Calu3 (cell line): ENCODE measurements at regions not wholly inside any gene's neighbourhood (a gene's known extent, or its start where the extent isn't known, plus 50 kb on each side); places are given as distances from the start of the nearest gene placed in this dataset.

Experiments
- BruUV-seq: library from RNA; stranded (reverse); fragments of 400-500 nt; replicated peaks from 2 replicates; lab custom pipeline; 2021; lab: Mats Ljungman, UMichigan
- CTCF ChIA-PET: fragments of 300-600 bp; sonication (Branson Sonifier 250); formaldehyde crosslinking; loops from one replicate; lab custom pipeline; 2022; ENCODE audit warnings: antibody characterized with exemption; lab: Charles Lee
- DNase-seq: peaks from one replicate; pipeline ENCODE4 v3.0.0; 2022
- H3K27ac Mint-ChIP-seq: one replicate; pipeline ENCODE4 v1.8.0; 2022; ENCODE audit warnings: mixed read lengths; ENCODE audit not compliant: unreplicated experiment
- H3K27me3 Mint-ChIP-seq: one replicate; pipeline ENCODE4 v1.8.0; 2022; ENCODE audit warnings: mixed read lengths; ENCODE audit not compliant: unreplicated experiment
- H3K36me3 Mint-ChIP-seq: one replicate; pipeline ENCODE4 v1.8.0; 2022; ENCODE audit warnings: mild to moderate bottlenecking, moderate library complexity, mixed read lengths; ENCODE audit not compliant: insufficient read depth, unreplicated experiment
- H3K4me1 Mint-ChIP-seq: one replicate; pipeline ENCODE4 v1.8.0; 2022; ENCODE audit warnings: mild to moderate bottlenecking, low read depth, mixed read lengths; ENCODE audit not compliant: unreplicated experiment
- H3K4me3 Mint-ChIP-seq: one replicate; pipeline ENCODE4 v1.8.0; 2022; ENCODE audit warnings: mild to moderate bottlenecking, low read depth, moderate library complexity, mixed read lengths; ENCODE audit not compliant: unreplicated experiment
- H3K9me3 Mint-ChIP-seq: one replicate; pipeline ENCODE4 v1.8.0; 2022; ENCODE audit warnings: low read depth, mixed read lengths; ENCODE audit not compliant: unreplicated experiment
- CTCF ChIP-seq: fragments of 200-600 bp; IDR thresholded peaks from one replicate; pipeline ENCODE4 v1.8.0; 2022; ENCODE audit warnings: antibody characterized with exemption; ENCODE audit not compliant: unreplicated experiment
- intact Hi-C: fragments of 100-400 bp; cut with micrococcal nuclease; formaldehyde crosslinking; loops from one replicate; pipeline ENCODE4 v1.10.0; 2022; ENCODE audit not compliant: unreplicated experiment

- DNase-seq = no peak
- BruUV-seq = no TSS peak
- no peak for TF ChIP-seq CTCF
- Mint-ChIP-seq H3K27ac (no peak overlapping the region), H3K36me3 (no peaks in the 10 kb centered on the region), H3K4me1 (no peaks in the 10 kb centered on the region), H3K9me3 (peaks cover 16% of the 10 kb centered on the region), H3K4me3 (no peak overlapping the region), H3K27me3 (no peaks in the 10 kb centered on the region)
- intact Hi-C loops = no loop called here
- CTCF ChIA-PET = no interaction called here
Measured at GRCh38 chr18:77444385-77444784, 194.7 kb downstream of the GALR1 start.

DNA sequence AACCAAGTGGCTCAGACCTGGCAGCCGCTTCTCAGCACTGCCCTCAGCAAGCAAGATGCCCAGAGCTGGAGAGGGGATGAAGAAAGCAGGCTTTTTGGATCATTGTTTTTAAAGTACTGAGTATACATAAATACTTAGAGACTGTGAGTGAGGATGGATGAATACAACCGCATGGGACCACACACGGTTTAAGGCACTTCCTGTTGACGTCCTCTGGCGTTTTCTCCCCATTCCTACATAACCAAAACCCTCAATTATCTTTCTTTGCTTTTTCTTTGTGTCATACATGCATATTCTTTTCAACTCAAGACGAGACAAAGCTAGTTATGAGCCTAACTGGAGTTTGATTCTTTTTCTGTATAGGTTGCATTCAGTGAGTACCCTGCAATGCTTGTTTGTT is 198.4 kb downstream of the GALR1 start:
- no peak overlapping the region for H3K4me3 Mint-ChIP-seq
- H3K27me3 Mint-ChIP-seq = no peaks in the 10 kb centered on the region
- TF ChIP-seq CTCF = no peak

DNA sequence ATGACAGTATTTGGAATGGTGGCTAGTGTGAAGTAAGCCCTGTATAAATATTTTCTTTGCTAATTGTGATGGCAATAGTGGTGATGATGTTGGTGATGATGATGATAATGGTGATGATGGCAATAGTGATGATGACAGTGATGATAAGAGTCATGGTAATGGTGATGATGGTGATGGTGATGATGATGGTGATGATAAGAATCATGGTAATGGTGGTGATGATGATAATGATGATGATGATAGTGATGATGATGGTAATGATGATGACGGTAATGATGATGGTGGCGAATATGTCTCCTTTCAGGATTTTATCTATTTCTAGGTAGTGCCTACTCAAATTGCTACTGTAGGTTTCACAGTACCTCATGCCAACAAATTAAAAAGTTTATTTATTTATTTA is 205.4 kb downstream of the GALR1 start:
- peaks cover 8% of the 10 kb centered on the region for H3K9me3 Mint-ChIP-seq
- TF ChIP-seq CTCF = no peak
- DNase-seq = no peak
- no peaks in the 10 kb centered on the region for H3K27me3 Mint-ChIP-seq
- intact Hi-C loops = no loop called here
- no peaks in the 10 kb centered on the region for H3K36me3 Mint-ChIP-seq
- BruUV-seq = no TSS peak
- CTCF ChIA-PET = no interaction called here
- H3K4me1 Mint-ChIP-seq = no peaks in the 10 kb centered on the region
- H3K4me3 Mint-ChIP-seq = no peak overlapping the region
- no peak overlapping the region for H3K27ac Mint-ChIP-seq

More for the DNA sequence above, 198.4 kb downstream of the GALR1 start:
- no peak for DNase-seq
- Mint-ChIP-seq H3K4me1 (no peaks in the 10 kb centered on the region), H3K36me3 (no peaks in the 10 kb centered on the region), H3K27ac (no peak overlapping the region), H3K9me3 (peaks cover 8% of the 10 kb centered on the region)
- intact Hi-C loops = no loop called here
- BruUV-seq = no TSS peak
- CTCF ChIA-PET = interaction anchor here (0.6 kb wide), 1 partner anchor 263 kb away, joined by 3 read pairs; no protein-coding TSS in a partner anchor

GRCh38 chr18:77457681-77458080 is 208.0 kb downstream of the GALR1 start:
- Mint-ChIP-seq H3K27me3 (no peaks in the 10 kb centered on the region), H3K9me3 (peaks cover 13% of the 10 kb centered on the region), H3K27ac (no peak overlapping the region), H3K4me1 (no peaks in the 10 kb centered on the region), H3K4me3 (no peak overlapping the region), H3K36me3 (no peaks in the 10 kb centered on the region)
- BruUV-seq = no TSS peak
- no peak for TF ChIP-seq CTCF
- intact Hi-C loops = no loop called here
- CTCF ChIA-PET = no interaction called here
- DNase-seq = no peak
